GM20431 (cell line): ENCODE measurements at regions not wholly inside any gene's neighbourhood (a gene's known extent, or its start where the extent isn't known, plus 50 kb on each side); places are given as distances from the start of the nearest gene placed in this dataset.
"Not testable (repeated sequence)": the region's sequence is repeated elsewhere in the genome, so short reads cannot be mapped to it uniquely, and the experiment has no call there.

ENCODE experiments used
- in situ Hi-C: fragments of 300-500 bp; cut with MseI, MboI; formaldehyde crosslinking; loops from one replicate; pipeline ENCODE4 v1.15.0; 2020; ENCODE audit warnings: low sequenced_read_pairs; ENCODE audit not compliant: unreplicated experiment

DNA sequence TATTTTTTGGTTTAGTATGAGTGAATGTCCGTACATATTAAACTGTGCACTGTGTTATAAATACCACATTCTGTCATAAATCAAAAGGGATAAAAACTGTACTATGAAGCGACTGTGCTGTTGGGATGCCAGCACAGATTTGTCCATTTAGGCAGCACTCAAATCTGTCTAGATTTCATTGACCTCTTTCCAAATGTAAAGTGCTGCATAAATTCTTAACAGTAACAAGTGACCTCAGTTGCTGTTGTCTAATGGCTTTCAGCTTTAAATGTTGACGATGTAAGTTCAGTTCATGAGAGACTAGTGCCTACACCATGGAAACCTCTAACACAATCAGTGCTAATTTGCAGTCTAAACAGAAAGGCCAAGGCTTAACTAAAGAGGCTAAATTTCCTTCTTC lies 531.4 kb upstream of the LMO3 start:
- in situ Hi-C loops, result no loop called here

DNA sequence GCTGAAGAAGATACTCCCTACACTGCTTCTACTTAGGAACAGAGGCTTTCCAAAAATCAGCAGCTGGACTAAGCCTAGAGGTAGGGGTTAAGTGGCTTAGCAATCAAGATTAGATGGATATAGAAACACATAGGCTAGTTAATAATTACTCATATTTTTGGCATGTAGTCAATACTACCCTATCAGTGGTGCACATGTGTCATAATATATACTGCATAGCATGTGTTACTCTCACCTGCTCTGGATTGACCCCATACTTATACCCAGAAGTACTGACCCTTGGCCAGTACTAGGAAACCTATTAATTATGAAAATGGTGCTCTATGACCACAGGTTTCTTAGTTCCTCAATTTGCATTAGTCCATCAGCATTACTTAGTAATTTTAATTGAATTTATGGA lies 528.4 kb upstream of the LMO3 start:
- in situ Hi-C loops, result no loop called here

GRCh38 chr12:17132336-17132735 lies 526.4 kb upstream of the LMO3 start:
- in situ Hi-C loops, result no loop called here

GRCh38 chr12:17116538-17116937 lies 510.6 kb upstream of the LMO3 start:
- in situ Hi-C loops, result not testable (repeated sequence)

- in situ Hi-C loops, result no loop called here
These were observed 504.4 kb upstream of the LMO3 start for GRCh38 chr12:17110316-17110715.

- in situ Hi-C loops, result no loop called here
These were observed 503.0 kb upstream of the LMO3 start for GRCh38 chr12:17108877-17109541.

DNA sequence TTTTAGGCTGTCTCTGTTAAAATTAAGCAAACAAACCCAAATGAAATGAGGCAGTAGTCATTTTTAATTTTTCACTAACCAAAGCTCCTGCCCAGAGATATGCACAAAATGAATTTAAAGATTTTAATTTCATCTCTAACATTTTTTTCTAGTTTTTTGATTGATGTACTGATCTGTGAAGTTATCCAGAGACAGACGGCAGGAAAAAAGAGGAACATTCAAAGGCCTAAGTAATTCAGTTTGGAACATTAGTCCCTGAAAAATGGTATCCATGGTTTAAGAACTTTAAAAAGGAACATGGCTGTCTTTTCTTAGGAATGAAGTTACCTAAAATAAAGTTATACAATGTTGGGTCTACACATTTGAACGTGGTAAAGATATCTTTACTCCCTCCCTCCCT lies 498.8 kb upstream of the LMO3 start:
- in situ Hi-C loops, result no loop called here

- in situ Hi-C loops, result no loop called here
These were observed 491.7 kb upstream of the LMO3 start for GRCh38 chr12:17097674-17098073.

DNA sequence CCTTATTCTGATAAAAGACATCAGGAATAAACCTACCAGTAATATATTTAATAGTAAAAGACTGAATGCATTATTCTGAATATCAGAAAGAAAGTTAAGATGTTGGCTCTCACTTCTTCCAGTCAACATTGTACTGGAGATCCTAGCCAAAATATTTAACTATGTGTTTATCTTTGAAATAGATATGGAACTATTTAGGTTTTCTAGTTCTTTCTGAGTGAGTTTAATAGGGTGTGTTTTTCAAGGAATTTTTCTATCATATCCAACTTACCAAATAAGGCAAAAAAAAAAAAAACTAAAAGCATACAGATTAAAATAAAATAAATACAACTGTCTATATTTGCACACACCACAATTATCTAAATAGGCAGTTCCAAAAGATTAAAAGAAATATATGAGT lies 478.9 kb upstream of the LMO3 start:
- in situ Hi-C loops, result no loop called here

- in situ Hi-C loops, result no loop called here
These were observed 473.4 kb upstream of the LMO3 start for GRCh38 chr12:17079251-17079909.

- in situ Hi-C loops, result no loop called here
These were observed 471.6 kb upstream of the LMO3 start for GRCh38 chr12:17077594-17077993.

DNA sequence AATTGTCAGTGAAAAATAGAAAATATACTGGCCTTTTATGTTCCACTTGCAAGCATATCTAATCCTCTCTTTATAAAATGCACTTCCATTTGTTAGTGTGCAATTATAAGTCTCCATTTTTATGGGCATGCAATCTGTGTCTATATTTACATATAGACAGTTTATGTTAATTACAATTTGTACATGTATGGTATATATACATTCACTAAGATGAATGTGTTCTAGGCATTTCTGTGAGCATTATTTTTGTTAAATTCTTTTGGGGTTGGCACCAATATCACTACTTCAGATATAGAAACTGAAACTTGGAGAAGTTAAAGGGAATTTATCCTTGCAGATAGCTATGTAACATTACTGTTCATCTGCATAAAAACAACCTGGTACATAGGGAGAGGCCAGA lies 470.8 kb upstream of the LMO3 start:
- in situ Hi-C loops, result no loop called here

GRCh38 chr12:17076028-17076744 lies 470.2 kb upstream of the LMO3 start:
- in situ Hi-C loops, result no loop called here

DNA sequence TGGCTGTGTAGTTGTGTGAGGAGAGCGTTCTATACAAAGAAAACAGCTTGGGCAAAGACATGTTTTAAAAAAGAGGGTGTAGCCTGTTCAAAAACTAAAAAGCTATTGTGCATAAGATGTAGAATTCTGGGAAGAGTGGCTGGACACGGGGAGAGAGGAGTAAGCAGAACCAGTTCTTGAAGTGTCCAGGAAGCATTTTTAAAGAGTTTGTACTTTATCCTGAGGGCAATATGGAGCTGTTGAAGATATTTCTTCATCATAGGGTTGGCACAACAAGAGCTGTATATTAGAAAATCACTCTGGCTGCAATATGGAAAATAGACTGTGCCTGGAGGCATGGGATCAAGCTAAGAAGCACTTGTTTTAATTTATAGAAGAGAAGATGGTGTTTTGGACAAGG lies 458.9 kb upstream of the LMO3 start:
- in situ Hi-C loops, result no loop called here

GRCh38 chr12:17062267-17063036 lies 456.5 kb upstream of the LMO3 start:
- in situ Hi-C loops, result no loop called here

GRCh38 chr12:17060260-17060659 lies 454.3 kb upstream of the LMO3 start:
- in situ Hi-C loops, result no loop called here

DNA sequence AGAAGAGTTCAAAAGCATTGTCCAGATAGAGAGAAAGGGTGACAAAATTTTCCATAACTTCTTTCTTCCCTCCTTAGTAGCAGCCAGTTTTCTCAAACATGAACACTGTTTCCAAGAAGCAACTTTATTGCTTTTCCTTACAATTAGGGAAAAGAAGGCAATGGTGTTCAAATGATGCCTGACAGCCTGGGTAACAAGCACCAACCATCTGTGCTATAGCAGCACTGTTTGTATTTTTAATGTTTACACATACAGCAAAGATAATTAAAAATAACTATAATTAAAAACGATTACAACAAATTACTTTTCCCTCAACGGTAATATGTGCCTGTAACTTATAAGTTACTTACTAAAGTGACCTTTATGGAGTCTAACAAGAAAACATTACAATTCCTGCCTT lies 450.6 kb upstream of the LMO3 start:
- in situ Hi-C loops, result no loop called here

- in situ Hi-C loops, result no loop called here
These were observed 433.0 kb upstream of the LMO3 start for GRCh38 chr12:17038923-17039322.

DNA sequence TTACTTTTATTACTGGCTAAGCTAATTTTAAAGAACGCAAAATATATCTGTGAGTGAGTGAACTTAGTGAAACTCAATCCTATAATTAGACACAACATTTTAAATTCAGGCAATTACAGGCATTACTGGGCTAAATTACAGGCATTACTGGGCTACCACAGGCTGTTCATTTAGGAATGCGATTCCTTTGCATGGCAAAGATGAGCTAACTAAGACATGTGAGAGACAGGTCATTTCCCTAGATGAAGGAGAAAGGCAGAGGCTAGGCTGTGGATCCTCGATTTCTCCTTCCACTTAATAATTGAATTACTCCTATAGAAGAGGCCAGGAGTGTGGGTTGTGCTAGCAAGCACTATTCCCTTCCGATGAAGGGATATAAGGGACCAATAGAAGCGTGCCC lies 429.4 kb upstream of the LMO3 start:
- in situ Hi-C loops, result no loop called here

DNA sequence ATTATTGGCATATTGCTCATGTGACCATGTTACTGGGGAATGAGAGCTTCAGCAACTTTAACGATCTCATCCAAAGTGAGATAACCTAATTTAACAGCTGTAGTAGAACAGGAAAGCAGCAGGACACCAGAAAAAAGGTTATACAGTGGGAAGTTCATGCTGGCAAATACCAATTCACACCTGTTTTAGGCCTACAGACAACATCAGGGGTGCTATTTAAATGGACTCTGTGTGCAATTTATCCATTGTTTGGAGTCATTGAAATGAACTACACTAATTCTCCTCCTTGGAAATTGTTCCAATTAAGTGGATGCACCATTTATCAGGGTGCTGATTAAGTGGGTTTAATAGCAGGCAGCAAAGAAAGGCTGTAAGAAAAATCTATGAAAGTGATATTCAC lies 424.4 kb upstream of the LMO3 start:
- in situ Hi-C loops, result no loop called here

DNA sequence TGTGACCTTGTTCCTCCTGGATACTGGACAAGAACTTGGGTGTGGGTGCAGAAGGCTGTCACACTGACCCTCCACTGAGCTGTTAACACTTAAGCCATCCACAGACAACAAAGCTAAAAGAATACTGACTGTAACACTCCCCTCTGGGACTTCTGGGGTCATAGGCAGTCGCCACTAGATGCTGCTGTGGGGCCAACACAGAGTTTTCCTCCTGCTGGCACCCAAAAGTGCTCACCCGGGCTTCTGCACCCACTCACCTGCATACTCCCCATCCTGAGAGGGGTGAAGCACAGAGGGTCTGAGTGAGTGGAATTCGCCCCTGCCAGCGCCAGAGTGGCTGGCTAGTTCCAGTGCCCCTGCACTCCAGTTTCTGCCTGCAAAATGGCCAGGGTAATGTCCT lies 422.4 kb upstream of the LMO3 start:
- in situ Hi-C loops, result no loop called here
